HG03520 (cell line): ENCODE measurements at regions not wholly inside any gene's neighbourhood (a gene's known extent, or its start where the extent isn't known, plus 50 kb on each side); places are given as distances from the start of the nearest gene placed in this dataset.
"Not testable (repeated sequence)": the region's sequence is repeated elsewhere in the genome, so short reads cannot be mapped to it uniquely, and the experiment has no call there.

Source experiments
- ATAC-seq: cut with Tn5 transposase; IDR thresholded peaks from one replicate; pipeline ENCODE4 v1.9.1; 2021; ENCODE audit warnings: mild to moderate bottlenecking, moderate library complexity; ENCODE audit not compliant: unreplicated experiment

DNA sequence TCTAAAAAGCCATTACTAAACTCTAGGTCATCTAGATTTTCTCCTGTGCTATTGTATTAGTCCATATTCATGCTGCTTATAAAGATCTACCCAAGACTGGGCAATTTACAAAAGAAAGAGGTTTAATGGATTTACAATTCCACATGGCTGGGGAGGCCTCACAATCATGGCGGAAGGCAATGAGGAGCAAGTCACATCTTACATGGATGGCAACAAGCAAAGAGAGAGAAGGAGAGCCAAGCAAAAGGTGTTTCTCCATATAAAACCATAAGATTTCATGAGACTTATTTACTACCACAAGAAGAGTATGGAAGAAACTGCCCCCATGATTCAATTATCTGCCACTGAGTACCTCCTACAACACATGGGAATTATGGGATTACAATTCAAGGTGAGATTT, 69.6 kb upstream of the CCDC6 start:
- not testable (repeated sequence) for ATAC-seq

DNA sequence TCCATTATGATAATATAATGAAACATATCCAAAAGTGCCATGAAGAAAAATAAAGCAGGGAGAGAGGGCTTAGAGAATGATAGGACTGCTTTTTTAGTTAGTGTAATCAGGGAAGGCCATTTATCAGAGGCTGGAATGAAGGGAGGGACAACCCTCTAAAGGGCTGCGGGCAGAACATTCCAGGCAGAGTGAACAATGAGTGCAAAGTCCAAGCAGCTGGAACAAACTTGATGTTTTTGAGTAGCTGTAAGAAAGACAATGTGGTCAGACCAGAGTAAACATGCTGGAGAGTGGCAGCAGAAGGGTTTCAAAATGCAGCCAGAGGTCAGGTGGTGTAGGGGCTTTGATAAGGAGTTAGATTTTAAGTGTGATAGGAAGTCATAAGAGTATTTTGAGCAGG, 65.6 kb upstream of the CCDC6 start:
- no peak for ATAC-seq

DNA sequence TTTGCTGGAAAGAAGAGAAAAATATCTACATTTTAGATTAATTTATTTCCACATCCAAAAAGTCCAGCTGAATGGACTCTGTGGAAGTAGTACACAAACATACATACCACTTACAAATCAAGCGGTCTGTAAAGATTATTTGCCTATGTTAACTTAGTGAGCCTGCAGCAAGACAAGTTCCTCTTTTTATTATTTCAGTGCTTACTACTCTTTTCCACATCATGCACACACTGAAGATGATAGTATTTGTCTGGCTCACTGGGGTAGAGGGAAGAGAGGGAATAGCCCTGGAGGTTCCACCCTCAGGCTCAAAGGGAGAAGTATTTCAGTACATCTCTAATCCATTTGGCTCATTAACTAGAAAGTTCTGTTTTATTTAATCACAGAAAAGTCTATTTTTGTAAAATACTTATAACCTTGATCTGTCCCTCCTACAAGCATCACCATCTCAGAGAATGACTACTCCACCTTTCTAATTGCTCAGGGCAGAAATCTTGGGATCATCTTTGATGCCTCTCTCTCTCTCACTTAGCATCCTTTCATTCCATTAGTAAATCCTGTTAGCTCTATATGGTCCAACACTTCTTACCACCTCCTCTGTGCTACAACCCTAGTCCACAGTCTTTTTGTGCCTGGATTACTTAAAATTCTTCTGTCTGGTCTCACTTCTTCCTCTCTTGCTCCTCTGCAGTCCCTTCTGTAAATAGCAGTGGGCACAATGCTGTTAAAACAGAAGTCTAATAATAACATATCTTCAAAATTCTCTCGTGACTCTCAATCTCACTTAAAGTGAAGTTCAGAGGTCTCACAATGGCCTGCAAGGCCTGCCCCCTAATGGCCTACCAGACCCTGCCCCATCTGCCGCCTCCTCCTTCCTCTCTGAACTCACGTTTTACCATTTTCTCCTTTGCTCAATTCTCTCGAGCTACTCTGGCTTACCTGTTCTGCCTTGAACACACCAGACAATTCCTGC, 64.3 kb upstream of the CCDC6 start:
- peak; percentile 68 for ATAC-seq

DNA sequence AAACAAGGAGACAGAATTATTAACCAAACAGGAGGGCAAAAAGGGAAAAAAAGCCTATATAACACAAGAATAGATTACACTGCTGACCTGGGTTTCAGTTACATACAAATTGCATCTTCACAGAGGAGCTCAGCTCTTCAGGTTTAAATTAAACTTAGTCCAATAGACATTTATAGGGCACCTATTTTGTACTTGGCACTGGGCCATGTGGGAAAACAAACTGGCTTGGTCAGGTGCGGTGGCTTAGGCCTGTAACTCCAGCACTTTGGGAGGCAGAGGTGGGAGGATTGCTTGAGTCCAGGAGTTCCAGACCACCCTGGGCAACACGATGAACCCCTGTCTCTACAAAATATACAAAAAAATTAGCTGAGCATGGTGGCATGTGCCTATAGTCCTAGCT, 62.3 kb upstream of the CCDC6 start:
- ATAC-seq: no peak

DNA sequence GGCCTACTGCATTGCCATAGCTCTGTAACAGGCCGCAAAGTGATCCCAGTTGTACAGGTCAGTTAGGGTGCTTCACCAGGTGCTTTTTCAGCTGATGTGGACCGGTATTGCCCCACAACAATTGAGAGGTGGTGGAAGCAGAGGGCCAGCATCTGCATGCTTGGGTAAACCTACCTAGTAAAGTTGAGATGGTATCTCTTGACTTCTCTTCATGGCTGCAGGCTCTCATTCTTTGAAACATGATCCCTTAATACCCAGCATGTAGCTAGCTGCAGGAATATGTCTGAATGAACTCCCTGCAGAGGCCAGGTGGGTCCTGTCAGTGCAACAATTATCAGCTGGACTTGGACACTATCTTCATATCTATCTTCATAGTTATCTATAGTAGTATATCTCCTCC, 60.7 kb upstream of the CCDC6 start:
- no peak for ATAC-seq

DNA sequence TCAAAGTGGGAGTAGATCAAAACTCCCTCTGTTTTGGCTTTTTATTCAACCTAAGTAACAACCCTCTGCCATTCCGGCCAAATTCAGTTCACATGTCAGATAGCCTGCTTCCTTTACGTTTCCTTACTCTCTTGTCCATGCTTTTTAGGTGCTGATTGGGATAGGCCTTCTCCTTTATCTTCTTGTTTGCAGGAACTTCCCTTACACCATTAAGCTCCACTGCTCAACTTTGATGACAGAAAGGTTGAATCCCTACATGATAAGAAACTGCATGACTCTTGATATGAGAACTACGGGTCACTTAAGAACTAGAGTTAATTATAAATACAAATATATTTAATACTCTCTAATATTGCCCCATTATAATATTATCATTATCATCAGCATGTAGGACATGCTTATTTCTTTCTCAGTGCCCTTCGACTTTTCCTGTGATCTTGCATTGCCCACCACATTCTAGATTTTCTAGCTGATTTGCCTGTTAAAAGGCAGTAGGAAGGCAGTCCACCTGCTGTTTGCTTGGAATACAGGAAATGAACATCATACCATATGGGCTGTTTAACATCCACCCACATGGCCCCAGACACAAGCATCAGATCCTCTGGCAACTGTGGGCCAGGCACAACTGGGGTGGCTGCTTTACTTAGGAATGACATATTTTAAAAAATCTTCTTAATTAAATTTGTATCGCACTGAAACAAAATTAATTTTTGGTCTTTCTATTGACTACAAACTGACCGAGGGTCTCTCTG, 59.7 kb upstream of the CCDC6 start:
- ATAC-seq: no peak

DNA sequence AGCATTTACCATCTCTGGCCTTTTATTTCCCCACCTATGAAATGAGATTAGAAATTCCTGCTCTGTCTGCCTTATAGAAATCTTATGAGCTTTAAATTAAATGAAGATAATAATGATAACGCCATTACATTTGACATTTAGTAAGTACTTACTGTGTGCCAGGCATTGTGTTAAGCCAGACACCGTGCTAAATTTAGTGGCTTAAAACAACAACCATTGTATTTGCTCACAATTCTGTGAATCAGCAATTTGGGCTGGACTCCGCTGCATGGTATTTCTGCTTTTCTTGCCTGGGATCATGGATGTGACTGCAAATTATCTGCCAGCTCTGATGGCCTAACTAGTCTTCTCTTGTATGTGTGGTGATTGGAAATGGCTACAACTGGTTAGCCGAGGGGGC, 56.4 kb upstream of the CCDC6 start:
- no peak for ATAC-seq

DNA sequence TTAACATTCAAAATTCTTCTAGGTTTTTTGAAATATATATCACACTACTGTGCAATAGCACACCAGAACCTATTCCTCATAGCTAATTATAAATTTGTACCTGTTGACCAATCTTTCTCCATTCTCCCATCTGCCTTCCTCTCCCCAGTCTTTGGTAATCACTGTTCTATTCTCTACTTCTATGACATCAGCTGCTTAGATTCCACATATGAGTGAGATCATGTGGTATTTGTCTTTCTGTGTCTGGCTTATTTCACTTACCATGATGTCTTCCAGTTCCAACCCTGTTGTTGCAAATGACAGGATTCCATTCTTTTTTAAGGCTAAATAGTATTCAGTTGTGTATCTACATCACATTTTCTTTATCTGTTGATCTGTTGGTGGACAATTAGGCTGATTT, 54.4 kb upstream of the CCDC6 start:
- no peak for ATAC-seq

DNA sequence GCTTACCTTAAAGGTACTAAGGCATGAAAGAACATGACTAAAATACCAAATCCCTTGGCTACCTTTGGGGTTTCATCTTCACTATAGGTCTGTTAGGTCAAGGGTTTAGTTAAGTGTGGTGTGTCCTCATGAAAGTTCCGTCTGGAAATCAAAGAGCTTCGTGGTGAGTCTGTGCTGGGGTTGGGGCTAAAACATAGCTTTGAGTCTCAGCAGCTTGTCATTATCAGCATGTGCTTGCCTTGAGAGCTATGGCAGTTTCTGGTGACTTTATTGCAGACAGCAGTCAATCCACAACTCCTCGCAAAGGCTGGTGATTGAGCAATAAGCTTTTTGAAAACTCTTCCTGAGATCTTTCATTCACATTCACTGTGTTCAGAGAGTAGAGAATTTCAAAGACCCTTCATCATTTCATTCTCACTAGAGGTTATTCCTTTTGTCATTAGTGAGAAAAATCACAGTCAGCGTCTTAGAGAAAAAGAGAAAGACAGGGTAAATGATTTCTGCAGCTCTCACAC, 53.2 kb upstream of the CCDC6 start:
- no peak for ATAC-seq

DNA sequence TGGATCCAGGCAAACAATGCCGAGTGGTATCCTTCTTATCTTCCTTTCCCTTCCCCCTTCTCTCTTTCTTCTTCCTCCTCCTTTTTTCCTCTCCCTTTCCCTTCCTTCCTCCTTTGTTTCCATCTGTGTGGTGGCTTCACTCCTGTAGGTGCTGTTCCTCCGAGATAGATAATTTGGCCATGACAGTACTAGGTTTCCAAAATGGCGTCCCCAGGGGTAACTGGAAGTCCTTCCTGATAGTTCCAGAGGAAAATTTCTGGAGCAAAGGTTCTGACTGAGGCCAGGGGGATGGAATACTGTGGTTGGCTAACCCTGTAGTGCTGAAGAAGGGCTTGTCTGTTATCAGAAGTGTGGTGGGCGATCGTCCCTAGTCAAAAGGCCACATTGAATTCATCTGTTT, 52.5 kb upstream of the CCDC6 start:
- ATAC-seq: no peak

DNA sequence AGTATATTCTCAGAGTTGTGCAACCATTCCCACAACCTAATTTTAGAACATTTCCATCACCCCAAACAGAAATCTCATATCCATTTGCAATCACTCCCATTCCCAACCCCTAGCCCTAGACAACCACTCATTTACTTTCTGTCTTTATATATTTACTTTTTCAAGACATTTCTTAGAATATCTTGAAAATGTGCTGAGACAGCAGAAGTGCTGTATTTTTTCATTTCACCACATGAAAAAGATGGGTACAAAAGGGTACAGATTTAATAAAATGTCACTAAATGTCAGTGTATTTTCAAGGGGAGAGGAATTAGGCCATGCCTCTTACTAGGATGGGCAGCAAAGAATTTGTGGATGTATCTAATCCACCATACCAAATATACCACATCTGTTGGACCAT, 51.6 kb upstream of the CCDC6 start:
- ATAC-seq: no peak
